Endodermal cell (in vitro differentiated cells): ENCODE measurements at regions not wholly inside any gene's neighbourhood (a gene's known extent, or its start where the extent isn't known, plus 50 kb on each side); places are given as distances from the start of the nearest gene placed in this dataset.
"Not testable (repeated sequence)": the region's sequence is repeated elsewhere in the genome, so short reads cannot be mapped to it uniquely, and the experiment has no call there.

Experiments used
- DNase-seq: peaks from one replicate; pipeline ENCODE4 v3.0.0-alpha.2; 2017
- H3K27ac ChIP-seq: 2 replicates; pipeline ENCODE4 v1.5.1; 2013; ENCODE audit warnings: mild to moderate bottlenecking, low read depth, low read length, moderate library complexity
- H3K27me3 ChIP-seq: 2 replicates; pipeline ENCODE4 v1.6.1; 2013; ENCODE audit warnings: mild to moderate bottlenecking, low read length, moderate library complexity; ENCODE audit not compliant: insufficient read depth, control insufficient read depth, poor library complexity, severe bottlenecking
- H3K36me3 ChIP-seq: 2 replicates; pipeline ENCODE4 v1.7.0; 2013; ENCODE audit warnings: mild to moderate bottlenecking, low read length, moderate library complexity; ENCODE audit not compliant: control insufficient read depth, insufficient read depth
- H3K4me1 ChIP-seq: one replicate; pipeline ENCODE4 v1.7.0; 2013; ENCODE audit warnings: low read length; ENCODE audit not compliant: control insufficient read depth, insufficient read depth
- H3K4me3 ChIP-seq: 2 replicates; pipeline ENCODE4 v1.5.1; 2013; ENCODE audit warnings: mild to moderate bottlenecking, low read length, moderate library complexity
- H3K9ac ChIP-seq: 2 replicates; pipeline ENCODE4 v1.6.1; 2013; ENCODE audit warnings: mild to moderate bottlenecking, low read length, moderate library complexity; ENCODE audit not compliant: poor library complexity, severe bottlenecking; ENCODE audit errors: extremely low read depth
- H3K9me3 ChIP-seq: 2 replicates; pipeline ENCODE4 v1.6.1; 2013; ENCODE audit warnings: mild to moderate bottlenecking, low read length, moderate library complexity; ENCODE audit not compliant: control insufficient read depth
- H3K27ac Mint-ChIP-seq: 2 replicates; pipeline ENCODE4 v1.8.0; 2020; ENCODE audit warnings: mixed read lengths
- H3K27me3 Mint-ChIP-seq: 2 replicates; pipeline ENCODE4 v1.8.0; 2021; ENCODE audit warnings: mild to moderate bottlenecking, mixed read lengths; ENCODE audit not compliant: insufficient read depth
- H3K36me3 Mint-ChIP-seq: 2 replicates; pipeline ENCODE4 v1.8.0; 2020; ENCODE audit warnings: low read depth, mixed read lengths
- H3K4me1 Mint-ChIP-seq: 2 replicates; pipeline ENCODE4 v1.8.0; 2020; ENCODE audit warnings: mixed read lengths
- H3K4me3 Mint-ChIP-seq: 2 replicates; pipeline ENCODE4 v1.8.0; 2020; ENCODE audit warnings: mild to moderate bottlenecking, moderate library complexity, mixed read lengths
- H3K9me3 Mint-ChIP-seq: 2 replicates; pipeline ENCODE4 v1.8.0; 2020; ENCODE audit warnings: mild to moderate bottlenecking, mixed read lengths
- CTCF ChIP-seq: fragments of 200-600 bp; sonication (generic); conservative IDR thresholded peaks from 2 replicates; pipeline ENCODE4 v1.5.0; 2021; ENCODE audit warnings: antibody characterized with exemption, mild to moderate bottlenecking
- WGBS, 2 experiments: methylation state at CpG; one replicate each; pipeline versions ENCODE4 v1.1.5 to v1.1.7; 2013; ENCODE audit warnings: missing lambda C conversion rate in 2 of 2, mixed read lengths in 1 of 2; ENCODE audit not compliant: insufficient coverage in 1 of 2, insufficient read length in 1 of 2; 5-methylcytosine and 5-hydroxymethylcytosine counted together

GRCh38 chr11:50088231-50088630, 55.6 kb downstream of the OR4C45 start:
- TF ChIP-seq CTCF: no peak
- 71 to 73% methylated on average over 1 to 2 of the region's 2 CpGs for WGBS, 2 experiments

GRCh38 chr11:50098186-50098725, 65.6 kb downstream of the OR4C45 start:
- no peak overlapping the region for H3K9ac ChIP-seq
- DNase-seq: no peak
- 42% methylated on average over 1 of the region's 2 CpGs; no CpG with 5 or more reads in 1 of the 2 experiments for WGBS, 2 experiments
- H3K9me3 ChIP-seq: peaks cover 50% of the 10 kb centered on the region
- no peak for TF ChIP-seq CTCF
- no peaks in the 10 kb centered on the region for H3K4me1 ChIP-seq
- H3K36me3 ChIP-seq: no peaks in the 10 kb centered on the region
- H3K27ac Mint-ChIP-seq: no peak overlapping the region
- no peak overlapping the region for H3K4me3 ChIP-seq
- H3K4me1 Mint-ChIP-seq: no peaks in the 10 kb centered on the region
- H3K27ac ChIP-seq: no peak overlapping the region
- no peak overlapping the region for H3K4me3 Mint-ChIP-seq
- peaks cover 82% of the 10 kb centered on the region for H3K9me3 Mint-ChIP-seq
- H3K27me3 Mint-ChIP-seq: no peaks in the 10 kb centered on the region
- no peaks in the 10 kb centered on the region for H3K27me3 ChIP-seq
- no peaks in the 10 kb centered on the region for H3K36me3 Mint-ChIP-seq

More at GRCh38 chr11:50088231-50088630, 55.6 kb downstream of the OR4C45 start:
- no peak overlapping the region for H3K4me3 ChIP-seq
- Mint-ChIP-seq H3K4me1 (no peaks in the 10 kb centered on the region), H3K4me3 (no peak overlapping the region), H3K27ac (no peak overlapping the region), H3K27me3 (no peaks in the 10 kb centered on the region), H3K9me3 (peaks cover 86% of the 10 kb centered on the region), H3K36me3 (no peaks in the 10 kb centered on the region)
- H3K27ac ChIP-seq: no peak overlapping the region
- H3K9ac ChIP-seq: no peak overlapping the region
- no peaks in the 10 kb centered on the region for H3K27me3 ChIP-seq
- H3K9me3 ChIP-seq: peaks cover 60% of the 10 kb centered on the region
- DNase-seq: no peak
- H3K36me3 ChIP-seq: no peaks in the 10 kb centered on the region
- H3K4me1 ChIP-seq: no peaks in the 10 kb centered on the region

DNA sequence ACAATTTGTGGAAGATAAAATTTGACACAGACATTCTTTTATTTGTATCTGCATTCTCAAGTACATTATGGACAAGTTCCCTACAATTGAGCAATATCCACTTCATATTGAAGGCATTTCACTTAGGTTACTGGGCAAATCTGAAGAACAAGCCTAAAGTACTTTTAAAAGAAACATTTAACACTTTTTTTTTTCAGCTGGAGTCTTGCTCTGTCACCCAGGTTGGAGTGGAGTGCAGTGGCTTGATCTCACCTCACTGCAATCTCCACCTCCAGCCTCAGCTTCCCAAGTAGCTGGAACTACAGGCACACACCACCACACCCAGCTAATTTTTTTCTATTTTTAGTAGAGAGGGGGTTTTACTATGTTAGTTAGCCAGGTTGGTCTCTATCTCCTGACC, 70.2 kb downstream of the OR4C45 start:
- Histone ChIP-seq H3K4me1 (no peaks in the 10 kb centered on the region), H3K27ac (no peak overlapping the region), H3K9ac (no peak overlapping the region), H3K36me3 (no peaks in the 10 kb centered on the region), H3K4me3 (no peak overlapping the region), H3K9me3 (peaks cover 51% of the 10 kb centered on the region), H3K27me3 (no peaks in the 10 kb centered on the region)
- Mint-ChIP-seq H3K36me3 (no peaks in the 10 kb centered on the region), H3K4me3 (no peak overlapping the region), H3K27me3 (no peaks in the 10 kb centered on the region), H3K27ac (no peak overlapping the region), H3K4me1 (no peaks in the 10 kb centered on the region), H3K9me3 (peaks cover 88% of the 10 kb centered on the region)
- DNase-seq: no peak
- no peak for TF ChIP-seq CTCF

DNA sequence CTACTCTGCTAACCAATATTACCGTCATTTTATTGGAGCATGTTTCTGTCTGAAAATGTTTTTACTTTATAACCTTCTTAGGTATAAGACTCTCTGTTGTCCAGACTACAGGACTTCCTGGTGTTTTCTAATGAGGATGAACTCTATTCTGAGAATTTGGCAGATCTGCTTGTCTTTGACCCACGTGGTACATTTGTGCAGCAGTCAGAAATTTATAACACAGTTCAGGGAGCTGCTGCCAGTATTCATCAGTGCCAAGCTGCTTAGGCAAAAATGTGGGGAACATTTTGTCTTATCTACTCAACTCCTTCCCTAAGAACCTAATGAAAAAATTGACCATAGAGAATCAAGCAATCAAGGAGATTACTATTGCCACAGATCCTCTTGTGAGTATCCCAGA, 108.0 kb downstream of the OR4C45 start:
- H3K27me3 ChIP-seq, H3K4me3 Mint-ChIP-seq, H3K4me1 ChIP-seq, H3K4me3 ChIP-seq, H3K9ac ChIP-seq, H3K27me3 Mint-ChIP-seq, H3K36me3 ChIP-seq, H3K27ac Mint-ChIP-seq, H3K36me3 Mint-ChIP-seq, H3K4me1 Mint-ChIP-seq, DNase-seq, H3K27ac ChIP-seq: not testable (repeated sequence)
- peaks cover 49% of the 10 kb centered on the region for H3K9me3 ChIP-seq
- H3K9me3 Mint-ChIP-seq: peaks cover 85% of the 10 kb centered on the region
- WGBS, 2 experiments: 0 to 38% methylated on average over 1 to 2 of the region's 2 CpGs

- not testable (repeated sequence) for H3K27me3 ChIP-seq, H3K4me3 Mint-ChIP-seq, H3K4me1 ChIP-seq, DNase-seq, H3K4me1 Mint-ChIP-seq, H3K9ac ChIP-seq, H3K36me3 Mint-ChIP-seq, H3K27ac Mint-ChIP-seq, H3K36me3 ChIP-seq, H3K27ac ChIP-seq, H3K27me3 Mint-ChIP-seq, H3K4me3 ChIP-seq
- peaks cover 92% of the 10 kb centered on the region for H3K9me3 Mint-ChIP-seq
- 59 to 80% methylated on average over 2 to 3 of the region's 3 CpGs for whole genome bisulfite sequencing, 2 experiments
- peaks cover 38% of the 10 kb centered on the region for H3K9me3 ChIP-seq
These were observed 113.6 kb downstream of the OR4C45 start for GRCh38 chr11:50146308-50146707.
